ENCODE measurements at regions not wholly inside any gene's neighbourhood (a gene's known extent, or its start where the extent isn't known, plus 50 kb on each side); places are given as distances from the start of the nearest gene placed in this dataset.

GRCh38 chr5:3801967-3802366 is 206.3 kb downstream of the IRX1 start:
- TF ChIP-seq EP300 (IDR thresholded peaks at IDR 0.05) (no peak), RAD21 (conservative IDR thresholded peaks at IDR 0.05 in 1 of 2, IDR thresholded peaks at IDR 0.05 in 1 of 2) (no peak), POLR2A (IDR thresholded peaks at IDR 0.05; ENCODE audit: low read length) (no peak), ZSCAN20 (CRISPR knock-in tag; IDR thresholded peaks at IDR 0.05) (no peak), POLR2AphosphoS2 (conservative IDR thresholded peaks at IDR 0.05; ENCODE audit: low read length) (no peak), ZC3H11A (IDR thresholded peaks at IDR 0.05) (no peak), NFE2L2 (conservative IDR thresholded peaks at IDR 0.05; ENCODE audit: low read length) (no peak), EHMT2 (IDR thresholded peaks at IDR 0.05; ENCODE audit: low read depth) (no peak), CHD2 (IDR thresholded peaks at IDR 0.05; ENCODE audit: low read length, partially characterized antibody) (no peak), KDM1A (IDR thresholded peaks at IDR 0.05; ENCODE audit: low read depth) (no peak)
- TF ChIP-seq, protein P1, sequence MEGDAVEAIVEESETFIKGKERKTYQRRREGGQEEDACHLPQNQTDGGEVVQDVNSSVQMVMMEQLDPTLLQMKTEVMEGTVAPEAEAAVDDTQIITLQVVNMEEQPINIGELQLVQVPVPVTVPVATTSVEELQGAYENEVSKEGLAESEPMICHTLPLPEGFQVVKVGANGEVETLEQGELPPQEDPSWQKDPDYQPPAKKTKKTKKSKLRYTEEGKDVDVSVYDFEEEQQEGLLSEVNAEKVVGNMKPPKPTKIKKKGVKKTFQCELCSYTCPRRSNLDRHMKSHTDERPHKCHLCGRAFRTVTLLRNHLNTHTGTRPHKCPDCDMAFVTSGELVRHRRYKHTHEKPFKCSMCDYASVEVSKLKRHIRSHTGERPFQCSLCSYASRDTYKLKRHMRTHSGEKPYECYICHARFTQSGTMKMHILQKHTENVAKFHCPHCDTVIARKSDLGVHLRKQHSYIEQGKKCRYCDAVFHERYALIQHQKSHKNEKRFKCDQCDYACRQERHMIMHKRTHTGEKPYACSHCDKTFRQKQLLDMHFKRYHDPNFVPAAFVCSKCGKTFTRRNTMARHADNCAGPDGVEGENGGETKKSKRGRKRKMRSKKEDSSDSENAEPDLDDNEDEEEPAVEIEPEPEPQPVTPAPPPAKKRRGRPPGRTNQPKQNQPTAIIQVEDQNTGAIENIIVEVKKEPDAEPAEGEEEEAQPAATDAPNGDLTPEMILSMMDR (IDR thresholded peaks at IDR 0.05): no peak
- TF ChIP-seq, protein P2, sequence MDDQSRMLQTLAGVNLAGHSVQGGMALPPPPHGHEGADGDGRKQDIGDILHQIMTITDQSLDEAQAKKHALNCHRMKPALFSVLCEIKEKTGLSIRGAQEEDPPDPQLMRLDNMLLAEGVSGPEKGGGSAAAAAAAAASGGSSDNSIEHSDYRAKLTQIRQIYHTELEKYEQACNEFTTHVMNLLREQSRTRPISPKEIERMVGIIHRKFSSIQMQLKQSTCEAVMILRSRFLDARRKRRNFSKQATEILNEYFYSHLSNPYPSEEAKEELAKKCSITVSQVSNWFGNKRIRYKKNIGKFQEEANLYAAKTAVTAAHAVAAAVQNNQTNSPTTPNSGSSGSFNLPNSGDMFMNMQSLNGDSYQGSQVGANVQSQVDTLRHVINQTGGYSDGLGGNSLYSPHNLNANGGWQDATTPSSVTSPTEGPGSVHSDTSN (IDR thresholded peaks at IDR 0.05): no peak
- TF ChIP-seq, protein P3, sequence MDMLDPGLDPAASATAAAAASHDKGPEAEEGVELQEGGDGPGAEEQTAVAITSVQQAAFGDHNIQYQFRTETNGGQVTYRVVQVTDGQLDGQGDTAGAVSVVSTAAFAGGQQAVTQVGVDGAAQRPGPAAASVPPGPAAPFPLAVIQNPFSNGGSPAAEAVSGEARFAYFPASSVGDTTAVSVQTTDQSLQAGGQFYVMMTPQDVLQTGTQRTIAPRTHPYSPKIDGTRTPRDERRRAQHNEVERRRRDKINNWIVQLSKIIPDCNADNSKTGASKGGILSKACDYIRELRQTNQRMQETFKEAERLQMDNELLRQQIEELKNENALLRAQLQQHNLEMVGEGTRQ (IDR thresholded peaks at IDR 0.05): peak; percentile 59
